ENCODE measurements at regions not wholly inside any gene's neighbourhood (a gene's known extent, or its start where the extent isn't known, plus 50 kb on each side); places are given as distances from the start of the nearest gene placed in this dataset.

DNA sequence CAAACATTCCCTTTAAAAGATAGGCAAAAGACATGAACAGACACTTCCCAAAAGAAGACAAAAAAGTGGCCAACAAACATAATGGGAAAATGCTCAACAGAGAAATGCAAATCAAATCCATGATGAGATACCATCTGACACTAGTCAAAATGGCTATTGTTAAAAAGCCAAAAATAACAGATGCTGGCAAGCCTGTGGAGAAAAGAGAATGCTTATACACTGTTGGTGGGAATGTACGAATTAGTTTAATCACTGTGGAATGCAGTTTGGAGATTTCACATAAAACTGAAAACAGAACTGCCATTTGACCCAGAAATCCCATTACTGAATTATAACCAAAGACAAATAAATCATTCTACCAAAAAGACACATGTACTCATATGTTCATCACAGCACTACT is 58.3 kb upstream of the WDR41 start:
- no peak overlapping the region for H3K4me3 ChIP-seq (ENCODE audit: low read length)
- TF ChIP-seq, protein P1, sequence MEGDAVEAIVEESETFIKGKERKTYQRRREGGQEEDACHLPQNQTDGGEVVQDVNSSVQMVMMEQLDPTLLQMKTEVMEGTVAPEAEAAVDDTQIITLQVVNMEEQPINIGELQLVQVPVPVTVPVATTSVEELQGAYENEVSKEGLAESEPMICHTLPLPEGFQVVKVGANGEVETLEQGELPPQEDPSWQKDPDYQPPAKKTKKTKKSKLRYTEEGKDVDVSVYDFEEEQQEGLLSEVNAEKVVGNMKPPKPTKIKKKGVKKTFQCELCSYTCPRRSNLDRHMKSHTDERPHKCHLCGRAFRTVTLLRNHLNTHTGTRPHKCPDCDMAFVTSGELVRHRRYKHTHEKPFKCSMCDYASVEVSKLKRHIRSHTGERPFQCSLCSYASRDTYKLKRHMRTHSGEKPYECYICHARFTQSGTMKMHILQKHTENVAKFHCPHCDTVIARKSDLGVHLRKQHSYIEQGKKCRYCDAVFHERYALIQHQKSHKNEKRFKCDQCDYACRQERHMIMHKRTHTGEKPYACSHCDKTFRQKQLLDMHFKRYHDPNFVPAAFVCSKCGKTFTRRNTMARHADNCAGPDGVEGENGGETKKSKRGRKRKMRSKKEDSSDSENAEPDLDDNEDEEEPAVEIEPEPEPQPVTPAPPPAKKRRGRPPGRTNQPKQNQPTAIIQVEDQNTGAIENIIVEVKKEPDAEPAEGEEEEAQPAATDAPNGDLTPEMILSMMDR (IDR thresholded peaks at IDR 0.05; ENCODE audit: insufficient read depth, low read depth, low read length, missing control alignments): no peak
- no peak for DNase-seq (ENCODE audit: low read depth)

- H3K4me3 ChIP-seq (ENCODE audit: low read length): no peak overlapping the region
- no peak for DNase-seq (ENCODE audit: low read depth)
- TF ChIP-seq, protein P1 (IDR thresholded peaks at IDR 0.05; ENCODE audit: insufficient read depth, low read depth, low read length, missing control alignments): no peak
Measured at GRCh38 chr5:77545285-77545684, 53.2 kb upstream of the WDR41 start.
